ENCODE measurements at regions not wholly inside any gene's neighbourhood (a gene's known extent, or its start where the extent isn't known, plus 50 kb on each side); places are given as distances from the start of the nearest gene placed in this dataset.

DNA sequence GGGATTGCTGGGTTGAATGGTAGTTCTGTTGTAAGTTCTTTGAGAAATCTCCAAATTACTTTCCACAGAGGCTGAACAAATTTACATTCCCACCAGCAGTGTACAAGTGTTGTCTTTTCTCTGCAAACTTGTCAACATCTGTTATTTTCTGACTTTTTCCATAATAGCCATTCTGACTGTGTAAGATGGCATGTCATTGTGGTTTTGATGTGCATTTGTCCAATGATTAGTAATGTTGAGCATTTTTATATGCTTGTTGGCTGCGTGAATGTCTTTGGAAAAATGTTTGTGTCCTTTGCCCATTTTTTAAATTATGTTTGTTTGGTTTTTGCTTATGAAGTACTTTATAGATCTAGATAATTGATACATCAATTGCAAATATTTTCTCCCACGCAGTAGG is 1025.0 kb downstream of the JRKL start:
- Histone ChIP-seq H4K8ac (replicated peaks; ENCODE audit: insufficient read length, low read depth, low read length) (no peak overlapping the region), H2BK12ac (ENCODE audit: insufficient read length, low read depth, low read length) (no peak overlapping the region), H3K4me2 (ENCODE audit: insufficient read depth, insufficient read length, low read length) (no peak overlapping the region), H3K9me3 (ENCODE audit: control insufficient read depth, low read depth, low read length) (no peaks in the 10 kb centered on the region), H4K5ac (ENCODE audit: insufficient read length, low read depth, low read length) (no peak overlapping the region), H3K9ac (ENCODE audit: extremely low read depth, insufficient read length, low read length) (no peak overlapping the region), H2BK120ac (ENCODE audit: low read depth, low read length, poor library complexity, severe bottlenecking) (no peak overlapping the region), H2BK5ac (ENCODE audit: insufficient read length, low read length) (no peak overlapping the region), H3K27ac (ENCODE audit: insufficient read length, low read depth, low read length) (no peak overlapping the region), H4K20me1 (ENCODE audit: control insufficient read depth, insufficient read depth, insufficient read length) (no peaks in the 10 kb centered on the region), H3T11ph (ENCODE audit: low read length) (no peak overlapping the region), H2BK15ac (ENCODE audit: low read depth, low read length) (no peak overlapping the region), H3K4ac (ENCODE audit: low read depth, low read length) (no peak overlapping the region), H3K56ac (ENCODE audit: insufficient read length, low read depth, low read length) (no peak overlapping the region), H3K79me2 (ENCODE audit: insufficient read depth, low read length) (no peaks in the 10 kb centered on the region), H3K18ac (ENCODE audit: insufficient read length, low read depth, low read length) (no peak overlapping the region), H2BK20ac (ENCODE audit: low read depth, low read length, poor library complexity, severe bottlenecking) (no peak overlapping the region), H3K27me3 (ENCODE audit: insufficient read depth, low read length) (no peaks in the 10 kb centered on the region), H3K4me1 (ENCODE audit: insufficient read depth, low read length) (no peaks in the 10 kb centered on the region), H3K23me2 (ENCODE audit: insufficient read length, low read depth, low read length, poor library complexity, severe bottlenecking) (no peaks in the 10 kb centered on the region), H2AK5ac (ENCODE audit: insufficient read length, low read length) (no peak overlapping the region), H3K23ac (ENCODE audit: insufficient read length, low read depth, low read length) (no peak overlapping the region), H3K79me1 (ENCODE audit: insufficient read depth, low read depth, low read length, poor library complexity, severe bottlenecking) (no peaks in the 10 kb centered on the region), H4K91ac (ENCODE audit: insufficient read length, low read depth, low read length) (no peak overlapping the region), H2AFZ (ENCODE audit: low read length) (no peak overlapping the region), H3K14ac (ENCODE audit: insufficient read depth, low read length) (no peak overlapping the region)
- Mint-ChIP-seq H3K4me3 (no peak overlapping the region), H3K9me3 (peaks cover 0 to 5% of the 10 kb centered on the region in 2 experiments; a peak in 3 of 5 replicates), H3K27me3 (ENCODE audit: low read depth) (no peaks in the 10 kb centered on the region), H3K27ac (no peak overlapping the region), H3K4me1 (no peaks in the 10 kb centered on the region), H3K36me3 (ENCODE audit: insufficient read depth in 1 of 3, low read depth in 3 of 3) (no peaks in the 10 kb centered on the region; a peak in 1 of 7 replicates)
- TF ChIP-seq, protein P1, sequence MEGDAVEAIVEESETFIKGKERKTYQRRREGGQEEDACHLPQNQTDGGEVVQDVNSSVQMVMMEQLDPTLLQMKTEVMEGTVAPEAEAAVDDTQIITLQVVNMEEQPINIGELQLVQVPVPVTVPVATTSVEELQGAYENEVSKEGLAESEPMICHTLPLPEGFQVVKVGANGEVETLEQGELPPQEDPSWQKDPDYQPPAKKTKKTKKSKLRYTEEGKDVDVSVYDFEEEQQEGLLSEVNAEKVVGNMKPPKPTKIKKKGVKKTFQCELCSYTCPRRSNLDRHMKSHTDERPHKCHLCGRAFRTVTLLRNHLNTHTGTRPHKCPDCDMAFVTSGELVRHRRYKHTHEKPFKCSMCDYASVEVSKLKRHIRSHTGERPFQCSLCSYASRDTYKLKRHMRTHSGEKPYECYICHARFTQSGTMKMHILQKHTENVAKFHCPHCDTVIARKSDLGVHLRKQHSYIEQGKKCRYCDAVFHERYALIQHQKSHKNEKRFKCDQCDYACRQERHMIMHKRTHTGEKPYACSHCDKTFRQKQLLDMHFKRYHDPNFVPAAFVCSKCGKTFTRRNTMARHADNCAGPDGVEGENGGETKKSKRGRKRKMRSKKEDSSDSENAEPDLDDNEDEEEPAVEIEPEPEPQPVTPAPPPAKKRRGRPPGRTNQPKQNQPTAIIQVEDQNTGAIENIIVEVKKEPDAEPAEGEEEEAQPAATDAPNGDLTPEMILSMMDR (conservative IDR thresholded peaks at IDR 0.05) = no peak
- DNase-seq = no peak
- no CpG with 5 or more reads among the region's 2 CpGs for whole genome bisulfite sequencing (ENCODE audit: extremely low coverage, insufficient read length, low lambda C conversion rate)
